ENCODE measurements at regions not wholly inside any gene's neighbourhood (a gene's known extent, or its start where the extent isn't known, plus 50 kb on each side); places are given as distances from the start of the nearest gene placed in this dataset.

- ChIA-PET POLR2A (ENCODE audit: partially characterized antibody) (no interaction called here), CTCF (ENCODE audit: partially characterized antibody) (no interaction called here)
- no peak overlapping the region for H3K27ac Mint-ChIP-seq
Measured at GRCh38 chrX:69031971-69032391, 133.3 kb downstream of the PJA1 start.

GRCh38 chrX:69031181-69031580, 134.1 kb downstream of the PJA1 start:
- Histone ChIP-seq H3K27ac (ENCODE audit: low read depth, low read length) (no peak overlapping the region), H3K4me1 (ENCODE audit: insufficient read depth, low read length) (no peaks in the 10 kb centered on the region), H3K4me3 (ENCODE audit: low read length in 2 of 2) (no peak overlapping the region), H3K36me3 (ENCODE audit: insufficient read depth, low read length) (no peaks in the 10 kb centered on the region), H3K9me3 (ENCODE audit: control insufficient read depth in 1 of 2, low read length in 2 of 2) (no peaks in the 10 kb centered on the region), H3K27me3 (ENCODE audit: insufficient read depth, low read length) (no peaks in the 10 kb centered on the region)
- Mint-ChIP-seq H3K4me3 (no peak overlapping the region), H3K27me3 (no peaks in the 10 kb centered on the region), H3K4me1 (peaks cover 0 to 2% (median 0%) of the 10 kb centered on the region in 4 donors), H3K27ac (no peak overlapping the region), H3K9me3 (peaks cover 0 to 2% (median 0%) of the 10 kb centered on the region in 8 donors), H3K36me3 (no peaks in the 10 kb centered on the region)
- CTCF ChIA-PET (ENCODE audit: partially characterized antibody): no interaction called here
- POLR2A ChIA-PET (ENCODE audit: partially characterized antibody): no interaction called here
- no peak for DNase-seq
- intact Hi-C loops (cut with micrococcal nuclease): no loop called here

More at GRCh38 chrX:69031971-69032391, 133.3 kb downstream of the PJA1 start:
- Histone ChIP-seq H3K9me3 (ENCODE audit: control insufficient read depth in 1 of 2, low read length in 2 of 2) (no peaks in the 10 kb centered on the region), H3K27ac (ENCODE audit: low read depth, low read length) (no peak overlapping the region), H3K27me3 (ENCODE audit: insufficient read depth, low read length) (no peaks in the 10 kb centered on the region), H3K36me3 (ENCODE audit: insufficient read depth, low read length) (no peaks in the 10 kb centered on the region), H3K4me3 (ENCODE audit: low read length in 2 of 2) (no peak overlapping the region), H3K4me1 (ENCODE audit: insufficient read depth, low read length) (no peaks in the 10 kb centered on the region)
- Mint-ChIP-seq H3K27me3 (no peaks in the 10 kb centered on the region), H3K4me3 (no peak overlapping the region), H3K4me1 (peaks cover 0 to 2% (median 0%) of the 10 kb centered on the region in 4 donors), H3K36me3 (no peaks in the 10 kb centered on the region), H3K9me3 (peaks cover 0 to 2% (median 0%) of the 10 kb centered on the region in 8 donors)
- intact Hi-C loops (cut with micrococcal nuclease): no loop called here
- DNase-seq: no peak

GRCh38 chrX:69029771-69030170, 135.5 kb downstream of the PJA1 start:
- CTCF ChIA-PET (ENCODE audit: partially characterized antibody): no interaction called here
- POLR2A ChIA-PET (ENCODE audit: partially characterized antibody): no interaction called here
- no peaks in the 10 kb centered on the region for H3K27me3 Mint-ChIP-seq

GRCh38 chrX:69028761-69029120, 136.5 kb downstream of the PJA1 start:
- Histone ChIP-seq H3K9me3 (ENCODE audit: control insufficient read depth in 1 of 2, low read length in 2 of 2) (no peaks in the 10 kb centered on the region), H3K4me1 (ENCODE audit: insufficient read depth, low read length) (no peaks in the 10 kb centered on the region), H3K27ac (ENCODE audit: low read depth, low read length) (no peak overlapping the region), H3K36me3 (ENCODE audit: insufficient read depth, low read length) (no peaks in the 10 kb centered on the region), H3K27me3 (ENCODE audit: insufficient read depth, low read length) (no peaks in the 10 kb centered on the region), H3K4me3 (ENCODE audit: low read length in 2 of 2) (no peak overlapping the region)
- H3K27me3 Mint-ChIP-seq: no peaks in the 10 kb centered on the region
- intact Hi-C loops (cut with micrococcal nuclease): no loop called here
- H3K4me1 Mint-ChIP-seq: peaks cover 0 to 2% (median 0%) of the 10 kb centered on the region in 4 donors
- POLR2A ChIA-PET (ENCODE audit: partially characterized antibody): no interaction called here
- H3K9me3 Mint-ChIP-seq: no peaks in the 10 kb centered on the region
- CTCF ChIA-PET (ENCODE audit: partially characterized antibody): no interaction called here
- no peak for DNase-seq
- no peaks in the 10 kb centered on the region for H3K36me3 Mint-ChIP-seq
- H3K4me3 Mint-ChIP-seq: no peak overlapping the region
- no peak overlapping the region for H3K27ac Mint-ChIP-seq

More at GRCh38 chrX:69029771-69030170, 135.5 kb downstream of the PJA1 start:
- Mint-ChIP-seq H3K4me3 (no peak overlapping the region), H3K27ac (no peak overlapping the region), H3K4me1 (peaks cover 0 to 2% (median 0%) of the 10 kb centered on the region in 4 donors), H3K36me3 (no peaks in the 10 kb centered on the region), H3K9me3 (no peaks in the 10 kb centered on the region)
- Histone ChIP-seq H3K9me3 (ENCODE audit: control insufficient read depth in 1 of 2, low read length in 2 of 2) (no peaks in the 10 kb centered on the region), H3K27me3 (ENCODE audit: insufficient read depth, low read length) (no peaks in the 10 kb centered on the region), H3K36me3 (ENCODE audit: insufficient read depth, low read length) (no peaks in the 10 kb centered on the region), H3K27ac (ENCODE audit: low read depth, low read length) (no peak overlapping the region), H3K4me1 (ENCODE audit: insufficient read depth, low read length) (no peaks in the 10 kb centered on the region), H3K4me3 (ENCODE audit: low read length in 2 of 2) (no peak overlapping the region)
- intact Hi-C loops (cut with micrococcal nuclease): no loop called here
- no peak for DNase-seq

GRCh38 chrX:69028006-69028760, 137.1 kb downstream of the PJA1 start:
- Mint-ChIP-seq H3K27me3 (no peaks in the 10 kb centered on the region), H3K9me3 (no peaks in the 10 kb centered on the region), H3K4me1 (peaks cover 0 to 2% (median 0%) of the 10 kb centered on the region in 4 donors), H3K4me3 (no peak overlapping the region), H3K27ac (no peak overlapping the region), H3K36me3 (no peaks in the 10 kb centered on the region)
- intact Hi-C loops (cut with micrococcal nuclease): no loop called here
- Histone ChIP-seq H3K36me3 (ENCODE audit: insufficient read depth, low read length) (no peaks in the 10 kb centered on the region), H3K27ac (ENCODE audit: low read depth, low read length) (no peak overlapping the region), H3K27me3 (ENCODE audit: insufficient read depth, low read length) (no peaks in the 10 kb centered on the region), H3K9me3 (ENCODE audit: control insufficient read depth in 1 of 2, low read length in 2 of 2) (no peaks in the 10 kb centered on the region), H3K4me3 (ENCODE audit: low read length in 2 of 2) (no peak overlapping the region), H3K4me1 (ENCODE audit: insufficient read depth, low read length) (no peaks in the 10 kb centered on the region)
- no peak for DNase-seq
- POLR2A ChIA-PET (ENCODE audit: partially characterized antibody): no interaction called here
- CTCF ChIA-PET (ENCODE audit: partially characterized antibody): no interaction called here

- H3K27me3 Mint-ChIP-seq: no peaks in the 10 kb centered on the region
- no peaks in the 10 kb centered on the region for H3K9me3 Mint-ChIP-seq
Measured at GRCh38 chrX:69027181-69028005, 137.9 kb downstream of the PJA1 start.

GRCh38 chrX:69025802-69026301, 139.4 kb downstream of the PJA1 start:
- peak overlapping the region in 1 of 7 donors; percentile 70 for H3K27ac Mint-ChIP-seq
- H3K4me1 Mint-ChIP-seq: peaks cover 0 to 2% (median 0%) of the 10 kb centered on the region in 4 donors
- no peaks in the 10 kb centered on the region for H3K27me3 Mint-ChIP-seq
- Histone ChIP-seq H3K27ac (ENCODE audit: low read depth, low read length) (no peak overlapping the region), H3K9me3 (ENCODE audit: control insufficient read depth in 1 of 2, low read length in 2 of 2) (no peaks in the 10 kb centered on the region), H3K4me1 (ENCODE audit: insufficient read depth, low read length) (no peaks in the 10 kb centered on the region), H3K4me3 (ENCODE audit: low read length in 2 of 2) (no peak overlapping the region), H3K27me3 (ENCODE audit: insufficient read depth, low read length) (no peaks in the 10 kb centered on the region), H3K36me3 (ENCODE audit: insufficient read depth, low read length) (no peaks in the 10 kb centered on the region)
- CTCF ChIA-PET (ENCODE audit: partially characterized antibody): no interaction called here
- no peaks in the 10 kb centered on the region for H3K36me3 Mint-ChIP-seq
- POLR2A ChIA-PET (ENCODE audit: partially characterized antibody): no interaction called here
- no peaks in the 10 kb centered on the region for H3K9me3 Mint-ChIP-seq
- intact Hi-C loops (cut with micrococcal nuclease): no loop called here
- no peak for DNase-seq
- H3K4me3 Mint-ChIP-seq: no peak overlapping the region

More at GRCh38 chrX:69027181-69028005, 137.9 kb downstream of the PJA1 start:
- POLR2A ChIA-PET (ENCODE audit: partially characterized antibody): no interaction called here
- Mint-ChIP-seq H3K4me3 (no peak overlapping the region), H3K36me3 (no peaks in the 10 kb centered on the region), H3K4me1 (peaks cover 0 to 2% (median 0%) of the 10 kb centered on the region in 4 donors), H3K27ac (no peak overlapping the region)
- intact Hi-C loops (cut with micrococcal nuclease): no loop called here
- Histone ChIP-seq H3K9me3 (ENCODE audit: control insufficient read depth in 1 of 2, low read length in 2 of 2) (no peaks in the 10 kb centered on the region), H3K27me3 (ENCODE audit: insufficient read depth, low read length) (no peaks in the 10 kb centered on the region), H3K4me1 (ENCODE audit: insufficient read depth, low read length) (no peaks in the 10 kb centered on the region), H3K36me3 (ENCODE audit: insufficient read depth, low read length) (no peaks in the 10 kb centered on the region), H3K27ac (ENCODE audit: low read depth, low read length) (no peak overlapping the region), H3K4me3 (ENCODE audit: low read length in 2 of 2) (no peak overlapping the region)
- no peak for DNase-seq
- CTCF ChIA-PET (ENCODE audit: partially characterized antibody): no interaction called here

Measured in CD4-positive, alpha-beta memory T cell (primary cell).